ENCODE measurements at regions not wholly inside any gene's neighbourhood (a gene's known extent, or its start where the extent isn't known, plus 50 kb on each side); places are given as distances from the start of the nearest gene placed in this dataset.
"Not testable (repeated sequence)": the region's sequence is repeated elsewhere in the genome, so short reads cannot be mapped to it uniquely, and the experiment has no call there.

DNA sequence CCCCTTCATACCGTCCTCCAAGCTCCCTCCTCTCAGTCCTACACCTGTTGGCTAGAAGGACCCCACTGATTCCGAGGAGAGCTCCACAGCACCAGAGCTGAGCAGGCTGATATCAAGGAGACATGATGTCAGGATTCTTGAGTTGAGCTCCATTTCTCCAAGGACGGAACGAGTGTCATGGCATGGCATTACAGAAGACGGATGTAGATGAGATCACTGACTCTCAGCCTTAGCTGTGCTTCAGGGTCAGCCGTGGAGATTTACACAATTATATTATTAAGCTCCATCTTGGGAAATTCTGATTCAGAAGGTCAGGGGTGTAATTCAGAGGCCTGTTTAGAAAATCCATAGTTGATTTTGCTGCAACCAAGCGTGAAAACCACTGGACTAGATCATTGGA, 428.9 kb upstream of the B3GAT1 start:
- ATAC-seq (no peak), DNase-seq (no peak)
- intact Hi-C loops (cut with micrococcal nuclease), result no loop called here

DNA sequence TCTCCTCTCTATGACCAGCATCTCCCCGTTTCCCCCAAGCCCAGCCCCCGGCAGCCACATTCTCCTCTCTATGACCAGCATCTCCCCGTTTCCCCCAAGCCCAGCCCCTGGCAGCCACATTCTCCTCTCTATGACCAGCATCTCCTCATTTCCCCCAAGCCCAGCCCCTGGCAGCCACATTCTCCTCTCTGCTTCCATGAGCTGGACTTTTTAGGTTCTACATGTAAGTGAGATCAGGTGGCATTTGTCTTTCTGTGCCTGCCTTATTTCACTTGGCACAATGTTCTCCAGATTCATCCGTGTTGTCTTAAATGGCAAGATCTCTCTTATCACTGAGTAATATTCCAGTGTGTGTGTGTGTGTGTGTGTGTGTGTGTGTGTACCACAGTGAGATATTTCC, 428.1 kb upstream of the B3GAT1 start:
- intact Hi-C loops (cut with micrococcal nuclease); ATAC-seq; DNase-seq: not testable (repeated sequence)

DNA sequence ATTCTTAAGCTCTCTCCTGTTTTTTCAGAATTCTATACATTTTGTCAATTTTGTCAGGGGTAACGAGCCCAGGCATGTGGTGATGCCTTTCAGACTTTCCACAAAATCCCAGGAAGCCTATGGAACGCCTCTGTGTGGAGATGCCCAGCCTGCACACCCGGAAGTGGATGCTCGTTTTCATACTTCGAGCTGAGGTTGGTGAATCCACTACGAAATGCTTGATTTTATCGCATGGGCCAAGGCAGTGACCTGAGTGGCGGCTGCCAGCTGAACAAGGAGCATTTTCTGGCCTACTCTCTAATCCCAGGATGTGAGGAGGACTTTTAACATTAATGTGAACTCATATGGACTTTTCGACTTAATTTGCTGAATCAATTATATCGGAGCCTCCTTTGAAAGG, 426.7 kb upstream of the B3GAT1 start:
- no peak for DNase-seq
- ATAC-seq, result no peak
- intact Hi-C loops (cut with micrococcal nuclease), result no loop called here

DNA sequence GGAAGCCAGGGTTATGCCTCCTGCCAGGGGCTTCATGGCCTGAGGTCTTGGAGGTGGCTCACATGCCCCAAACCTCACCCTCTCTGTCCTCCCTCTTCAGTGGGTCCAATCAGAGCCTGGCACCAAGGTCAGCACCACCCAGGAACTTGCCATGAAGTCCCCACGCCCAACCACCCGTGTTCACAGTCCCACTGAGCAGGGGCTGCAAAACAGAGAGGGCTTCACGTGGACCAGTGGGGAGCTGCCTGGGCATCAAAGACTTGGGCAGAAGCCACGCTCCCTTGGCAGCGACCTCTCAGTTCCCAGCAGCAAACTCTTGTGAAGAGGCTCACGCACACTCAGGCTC, 425.8 kb upstream of the B3GAT1 start:
- ATAC-seq (peak; percentile 24), DNase-seq (no peak)
- intact Hi-C loops (cut with micrococcal nuclease), result no loop called here

DNA sequence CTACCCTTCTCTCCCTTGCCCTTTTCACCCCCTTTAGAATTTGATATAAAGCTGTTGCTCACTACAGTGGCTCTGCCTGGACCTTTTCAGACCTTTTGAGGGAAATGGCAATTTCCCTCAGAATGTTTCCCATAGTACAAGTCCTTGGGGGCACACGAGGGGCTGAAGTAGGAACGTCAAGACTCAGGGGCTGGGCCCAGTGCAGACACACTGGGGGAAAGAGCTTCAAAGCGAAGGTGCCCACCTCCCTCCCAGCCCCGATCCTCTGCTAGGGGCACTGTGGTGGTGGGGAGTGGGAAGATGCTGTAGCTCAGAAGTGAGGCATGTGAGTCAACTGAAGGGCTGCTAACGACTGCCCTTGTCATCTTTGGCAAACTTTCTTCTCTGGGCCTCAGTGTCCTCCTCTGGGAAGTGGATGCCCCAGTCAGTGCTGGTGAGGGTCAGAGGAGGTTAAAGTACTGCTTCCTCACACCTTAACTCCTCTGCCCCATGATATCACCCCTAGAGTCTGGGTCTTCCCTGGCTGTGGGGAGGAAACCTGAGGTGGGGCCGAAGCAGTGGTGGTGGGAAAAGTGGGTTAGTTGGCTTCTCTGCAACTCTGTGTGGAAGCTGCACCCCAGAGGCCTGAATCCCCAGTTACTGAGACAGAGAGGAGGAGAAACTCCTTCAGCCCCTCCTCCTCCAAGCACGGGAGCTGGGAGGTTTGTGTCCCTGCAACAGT, 425.3 kb upstream of the B3GAT1 start:
- DNase-seq, result no peak
- ATAC-seq, result no peak
- intact Hi-C loops (cut with micrococcal nuclease), result no loop called here

DNA sequence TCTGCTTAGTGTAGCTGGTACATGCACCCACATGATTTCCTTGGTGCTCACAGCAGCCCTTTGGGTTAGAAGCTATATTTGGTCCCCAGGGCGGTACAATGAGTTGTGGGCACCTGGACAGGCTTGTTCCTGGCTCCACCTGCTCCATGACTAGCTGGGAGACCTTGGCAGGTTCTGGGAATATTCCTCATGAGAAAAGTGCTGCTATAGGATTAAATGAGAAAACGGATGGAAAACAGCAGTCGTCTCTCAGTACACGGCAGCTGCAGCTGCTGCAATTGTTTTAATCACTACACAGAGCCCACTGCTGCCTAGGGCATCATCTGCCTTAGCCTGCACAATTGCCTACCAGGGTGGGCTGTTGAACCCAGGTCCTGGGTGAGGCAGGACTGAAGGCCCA, 424.5 kb upstream of the B3GAT1 start:
- intact Hi-C loops (cut with micrococcal nuclease), result no loop called here
- ATAC-seq, result no peak
- no peak for DNase-seq

DNA sequence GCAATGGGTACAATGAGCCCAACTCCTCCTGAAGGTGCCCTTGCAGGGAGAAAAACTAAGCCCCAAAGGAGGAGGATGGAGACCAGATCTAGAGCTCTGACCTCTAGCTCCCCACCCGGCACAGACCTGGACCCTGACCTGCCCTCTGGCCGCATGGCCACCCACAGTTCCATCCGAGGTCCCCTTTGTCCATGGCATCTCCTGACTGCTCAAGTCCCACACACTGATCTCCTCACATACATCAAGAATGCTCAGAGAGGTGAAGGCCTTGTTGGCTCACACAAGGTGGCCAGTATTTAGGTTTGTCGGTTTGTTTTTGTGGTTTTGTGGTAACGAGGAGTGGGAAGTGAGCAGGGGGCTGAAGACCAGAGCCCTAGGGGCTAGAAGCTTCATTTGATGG, 423.5 kb upstream of the B3GAT1 start:
- DNase-seq (no peak), ATAC-seq (no peak)

DNA sequence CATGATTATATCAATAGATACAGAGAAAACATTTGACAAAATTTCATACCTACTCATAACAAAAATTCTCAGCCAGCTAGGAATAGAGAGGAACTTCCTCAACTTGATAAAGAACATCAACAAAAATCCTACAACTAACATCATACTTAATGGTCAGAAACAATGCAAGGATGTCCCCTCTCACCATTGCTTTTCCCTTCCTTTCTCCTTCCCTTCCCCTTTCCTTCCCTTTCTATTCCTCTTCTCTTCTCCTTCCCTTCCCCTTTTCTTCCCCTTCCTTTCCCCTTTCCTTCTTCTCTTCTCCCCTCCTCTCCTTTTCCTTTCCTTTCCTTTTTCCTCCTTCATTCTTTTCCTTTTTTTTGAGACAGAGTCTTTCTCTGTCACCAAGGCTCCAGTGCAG, 418.3 kb upstream of the B3GAT1 start:
- no peak for ATAC-seq
- no peak for DNase-seq
- intact Hi-C loops (cut with micrococcal nuclease), result no loop called here

More for the DNA sequence above, 423.5 kb upstream of the B3GAT1 start:
- intact Hi-C loops (cut with micrococcal nuclease), result no loop called here

DNA sequence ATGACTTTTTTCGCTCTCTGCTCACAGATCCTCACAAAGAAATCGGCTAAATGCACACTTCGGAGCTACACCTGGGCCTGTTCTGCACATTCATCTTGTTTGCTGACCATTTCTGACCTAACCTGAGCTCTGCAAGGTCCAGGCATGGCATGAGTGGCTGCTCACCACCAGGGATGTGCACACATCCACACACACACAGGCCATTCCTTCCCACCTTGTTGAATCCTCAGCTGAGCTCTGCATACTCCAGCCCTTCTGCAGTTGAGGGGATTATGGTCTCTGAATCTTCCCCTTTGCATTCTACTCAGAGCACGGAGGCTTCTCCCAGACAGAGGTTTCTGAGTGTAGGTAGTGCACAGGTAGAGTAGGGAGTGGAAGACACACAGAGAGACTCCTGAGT, 411.9 kb upstream of the B3GAT1 start:
- intact Hi-C loops (cut with micrococcal nuclease), result no loop called here
- ATAC-seq, result no peak

DNA sequence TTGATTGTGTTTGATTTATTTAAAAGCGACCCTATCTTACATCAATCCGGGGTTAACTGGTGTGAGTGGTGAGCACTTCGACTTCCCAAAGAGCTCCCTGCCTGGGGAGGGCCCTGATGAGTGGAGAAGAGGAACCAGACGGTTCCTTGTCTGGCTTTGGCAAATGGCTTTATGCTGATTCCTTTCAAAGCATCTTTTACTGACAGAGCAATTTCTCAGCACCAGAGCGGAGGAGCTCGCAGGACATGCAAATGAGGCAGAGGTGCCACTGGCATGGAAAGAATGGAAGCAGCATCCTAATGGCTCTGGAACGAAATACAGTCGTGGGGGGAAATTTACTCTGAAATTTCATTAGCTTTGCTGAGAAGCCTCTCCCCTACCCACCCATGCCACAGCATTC, 410.9 kb upstream of the B3GAT1 start:
- no peak for ATAC-seq
- intact Hi-C loops (cut with micrococcal nuclease), result no loop called here
- DNase-seq, result no peak

More for the DNA sequence above, 411.9 kb upstream of the B3GAT1 start:
- no peak for DNase-seq

DNA sequence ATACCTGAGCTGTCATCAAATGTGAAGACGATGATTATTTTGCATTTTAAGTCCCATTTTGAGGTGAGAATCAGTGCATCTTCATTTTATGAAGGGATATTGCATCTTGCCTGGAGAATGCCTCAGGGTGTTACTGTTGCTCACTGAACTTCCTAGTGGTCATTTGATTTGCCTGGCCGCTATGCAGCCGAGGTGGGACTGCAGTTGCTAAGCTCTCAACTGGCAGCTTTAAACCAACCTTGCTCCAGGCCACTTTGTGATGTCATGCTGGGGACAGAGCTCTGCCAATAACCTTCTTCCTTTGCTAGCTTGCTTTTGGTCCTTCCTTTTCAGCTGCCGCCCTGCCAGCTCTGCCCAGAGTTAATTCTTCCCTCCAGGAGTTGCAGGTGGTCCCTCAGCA, 409.4 kb upstream of the B3GAT1 start:
- ATAC-seq, result no peak
- intact Hi-C loops (cut with micrococcal nuclease), result no loop called here
- DNase-seq, result no peak

DNA sequence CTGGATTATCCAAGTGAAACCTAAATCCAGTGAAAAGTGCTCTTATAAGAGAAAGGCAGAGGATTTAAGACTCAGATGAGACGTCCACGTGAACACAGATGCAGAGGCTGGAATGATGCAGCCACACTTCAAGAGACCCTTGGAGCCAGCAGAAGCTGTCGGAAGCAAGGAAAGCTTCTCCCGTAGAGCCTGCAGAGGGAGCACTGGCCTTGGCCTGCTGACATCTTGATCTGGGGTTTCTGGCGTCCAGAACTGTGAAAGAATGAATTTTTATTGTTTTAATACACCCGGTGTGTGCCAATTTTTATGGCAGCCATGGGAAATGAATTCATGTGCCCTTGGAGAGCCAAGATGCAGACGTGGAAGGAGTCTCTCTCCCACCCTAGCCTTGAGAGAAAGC, 407.0 kb upstream of the B3GAT1 start:
- intact Hi-C loops (cut with micrococcal nuclease), result no loop called here
- DNase-seq (no peak), ATAC-seq (no peak)

DNA sequence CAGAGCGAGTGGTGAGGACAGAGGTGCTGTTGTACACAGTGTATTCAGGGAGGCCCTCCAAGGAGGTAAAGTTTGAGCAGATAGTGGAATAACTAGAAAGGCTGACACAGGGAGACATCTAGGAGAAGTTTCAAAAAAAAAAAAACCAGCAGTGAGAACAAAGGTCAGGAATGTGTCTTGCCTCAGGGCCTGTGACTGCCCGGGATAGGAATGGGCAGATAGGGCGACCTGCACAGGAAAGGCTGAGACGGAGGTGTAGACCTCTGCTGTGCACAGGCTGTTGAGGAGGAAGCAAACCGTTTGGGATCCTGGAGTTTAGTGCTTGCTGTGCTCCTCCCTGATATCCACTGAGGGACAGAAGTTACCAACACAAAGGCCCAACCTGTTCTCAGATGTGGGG, 406.5 kb upstream of the B3GAT1 start:
- DNase-seq (no peak), ATAC-seq (no peak)
- intact Hi-C loops (cut with micrococcal nuclease), result no loop called here

DNA sequence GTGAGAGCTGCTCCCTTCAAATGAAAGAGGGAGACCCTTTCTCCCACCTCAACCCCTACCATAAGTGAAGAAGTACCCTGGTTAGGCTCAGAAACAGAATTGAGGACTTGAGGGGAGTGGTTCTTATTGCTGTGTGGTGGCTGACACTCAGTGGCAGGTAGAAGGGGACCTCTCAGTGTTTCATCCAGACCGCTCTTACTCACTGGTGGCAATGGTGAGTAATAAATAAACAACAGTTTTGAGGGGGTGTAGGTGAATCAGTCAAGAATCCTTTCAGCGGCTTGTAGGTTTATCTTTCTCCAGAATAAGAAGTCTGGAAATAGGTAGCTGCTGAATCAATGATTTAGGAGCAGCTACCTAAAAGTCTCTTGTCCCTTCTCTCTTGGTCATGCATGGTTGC, 403.4 kb upstream of the B3GAT1 start:
- intact Hi-C loops (cut with micrococcal nuclease), result no loop called here
- DNase-seq, result no peak
- ATAC-seq, result no peak

DNA sequence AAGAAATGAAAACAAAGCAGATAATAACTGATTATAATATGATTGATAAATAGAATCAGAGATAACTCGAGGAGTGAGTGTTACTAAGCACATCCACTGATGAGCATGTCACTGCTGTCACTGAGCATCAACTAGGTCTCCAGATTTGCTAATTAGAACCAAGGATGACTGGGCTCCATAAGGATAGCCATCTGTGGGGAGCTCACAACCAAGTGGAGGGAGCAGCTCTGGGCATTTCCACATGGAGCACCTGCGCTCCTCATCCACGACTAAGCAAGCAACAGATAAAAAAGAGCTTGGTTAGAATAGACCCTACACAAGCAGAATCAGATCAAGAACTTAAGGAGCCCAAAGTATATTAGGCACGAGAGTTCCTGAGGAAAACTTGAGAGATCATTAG, 396.0 kb upstream of the B3GAT1 start:
- intact Hi-C loops (cut with micrococcal nuclease), result no loop called here
- ATAC-seq (no peak), DNase-seq (no peak)

DNA sequence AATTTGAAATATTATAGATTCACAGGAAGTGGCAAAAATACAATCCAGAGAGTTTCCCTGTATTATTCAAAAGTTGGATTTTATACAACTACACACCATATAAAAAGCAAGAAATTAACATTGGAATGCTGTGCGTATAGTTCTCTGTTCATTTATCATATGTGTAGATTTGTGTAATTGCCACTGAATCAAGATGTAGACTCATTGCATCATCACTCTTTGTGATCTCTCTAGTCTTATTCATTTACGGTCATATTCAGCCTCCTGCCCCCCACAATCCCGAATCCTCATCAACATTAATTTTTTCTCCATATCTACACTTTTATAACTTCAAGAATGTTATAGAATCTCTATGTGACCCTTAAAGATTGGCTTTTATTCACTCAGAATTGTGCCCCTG, 390.6 kb upstream of the B3GAT1 start:
- ATAC-seq, result no peak
- intact Hi-C loops (cut with micrococcal nuclease), result no loop called here
- DNase-seq, result no peak

DNA sequence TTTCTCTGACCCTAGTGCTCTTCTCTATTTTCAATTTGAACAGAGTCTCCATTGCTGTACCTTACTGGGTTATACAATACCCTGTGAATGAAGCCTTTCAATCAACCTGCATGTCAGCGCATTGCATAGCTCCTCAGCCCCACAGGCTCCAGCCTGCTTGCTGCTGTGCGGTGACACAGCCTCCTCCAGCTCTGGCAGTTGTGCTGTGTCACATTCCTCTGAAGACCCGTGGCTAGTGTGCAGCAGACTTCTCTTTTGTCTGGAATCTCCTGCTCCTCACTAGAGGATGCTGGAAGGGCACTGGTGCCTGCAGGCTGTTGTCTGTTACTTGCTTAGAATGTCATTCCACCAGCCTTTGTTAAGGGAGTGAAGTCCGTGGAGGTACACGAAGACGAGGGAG, 390.1 kb upstream of the B3GAT1 start:
- DNase-seq (no peak), ATAC-seq (no peak)
- intact Hi-C loops (cut with micrococcal nuclease), result no loop called here

DNA sequence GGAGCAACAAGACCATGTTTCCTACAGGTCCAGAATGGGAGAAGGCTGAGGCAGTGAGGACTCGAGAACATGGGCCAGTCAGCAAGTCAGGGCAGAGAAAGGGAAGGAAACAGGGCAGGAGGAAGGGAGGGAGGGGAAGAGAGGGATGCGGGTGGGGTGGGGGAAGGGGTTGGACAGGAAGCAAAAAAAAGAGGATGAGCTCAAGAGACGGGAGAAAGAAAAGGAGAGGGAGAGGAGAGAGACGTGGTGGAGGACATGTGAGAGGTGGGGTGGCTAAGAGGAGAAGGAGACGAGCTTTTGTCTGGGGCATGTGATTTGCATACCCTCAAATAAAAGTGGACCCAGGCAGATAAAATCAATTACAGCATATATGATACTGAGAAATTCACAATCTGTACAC, 389.5 kb upstream of the B3GAT1 start:
- intact Hi-C loops (cut with micrococcal nuclease), result no loop called here
- no peak for ATAC-seq

DNA sequence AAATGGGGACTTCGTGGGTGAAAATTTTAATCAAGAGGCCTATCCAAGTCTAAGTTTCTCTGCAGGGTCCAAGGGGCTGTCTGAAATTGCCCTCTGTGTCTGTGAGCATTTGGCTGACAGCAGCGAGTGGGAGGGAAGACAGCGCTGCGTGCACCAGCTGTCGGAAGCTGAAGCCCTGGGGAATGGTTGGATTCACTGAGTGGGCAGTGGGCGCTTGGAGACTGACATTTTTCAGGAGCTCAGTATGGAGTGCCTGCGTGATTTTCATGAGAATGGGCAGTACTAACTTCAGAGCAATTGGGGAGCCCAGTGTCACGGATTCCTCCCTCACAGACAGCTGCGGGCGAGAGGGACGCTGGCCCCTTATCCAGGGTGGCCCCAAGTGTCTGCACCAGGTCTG, 388.8 kb upstream of the B3GAT1 start:
- intact Hi-C loops (cut with micrococcal nuclease), result no loop called here
- no peak for ATAC-seq
- no peak for DNase-seq

More for the DNA sequence above, 389.5 kb upstream of the B3GAT1 start:
- DNase-seq, result no peak

DNA sequence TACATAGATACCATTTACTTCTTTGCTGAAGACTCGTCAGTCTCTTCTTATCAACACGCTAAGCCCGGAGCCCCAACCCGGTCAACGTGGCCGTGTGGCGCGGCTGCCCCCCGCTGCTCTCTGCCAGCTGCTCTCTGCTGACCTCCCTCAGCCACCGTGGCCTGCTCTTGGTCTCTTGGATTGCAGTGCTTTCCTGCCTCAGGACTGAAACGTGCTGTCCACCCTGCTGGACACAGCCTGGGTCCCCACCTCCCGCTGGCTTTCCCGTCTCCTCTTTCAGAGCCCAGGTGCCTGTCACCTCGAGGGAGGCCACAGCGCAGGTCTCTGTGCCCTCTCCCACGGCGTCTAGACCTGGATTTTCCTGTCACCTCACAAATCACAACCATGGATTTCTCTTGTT, 388.1 kb upstream of the B3GAT1 start:
- DNase-seq (no peak), ATAC-seq (no peak)
- intact Hi-C loops (cut with micrococcal nuclease), result no loop called here

DNA sequence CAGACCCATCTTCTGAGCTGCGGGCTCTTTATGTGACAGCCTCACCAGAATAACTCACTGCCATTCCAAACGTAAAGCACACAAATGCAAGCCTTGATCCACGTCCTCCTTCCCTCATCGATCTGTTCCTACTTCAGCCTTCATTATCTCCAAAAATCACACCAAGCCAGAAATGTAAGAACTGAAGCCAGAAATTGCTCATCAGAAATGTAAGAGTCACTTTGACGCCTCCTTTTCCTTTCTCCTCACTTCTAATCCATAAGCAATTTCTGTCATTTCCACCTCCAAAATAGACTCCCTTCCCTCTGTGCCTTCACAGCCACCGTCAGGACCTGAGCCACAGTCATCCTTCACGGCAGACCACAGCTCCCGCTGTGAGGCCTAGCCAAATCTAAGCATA, 387.3 kb upstream of the B3GAT1 start:
- no peak for ATAC-seq
- intact Hi-C loops (cut with micrococcal nuclease), result no loop called here
- DNase-seq, result no peak
